ENCODE measurements at regions not wholly inside any gene's neighbourhood (a gene's known extent, or its start where the extent isn't known, plus 50 kb on each side); places are given as distances from the start of the nearest gene placed in this dataset.

DNA sequence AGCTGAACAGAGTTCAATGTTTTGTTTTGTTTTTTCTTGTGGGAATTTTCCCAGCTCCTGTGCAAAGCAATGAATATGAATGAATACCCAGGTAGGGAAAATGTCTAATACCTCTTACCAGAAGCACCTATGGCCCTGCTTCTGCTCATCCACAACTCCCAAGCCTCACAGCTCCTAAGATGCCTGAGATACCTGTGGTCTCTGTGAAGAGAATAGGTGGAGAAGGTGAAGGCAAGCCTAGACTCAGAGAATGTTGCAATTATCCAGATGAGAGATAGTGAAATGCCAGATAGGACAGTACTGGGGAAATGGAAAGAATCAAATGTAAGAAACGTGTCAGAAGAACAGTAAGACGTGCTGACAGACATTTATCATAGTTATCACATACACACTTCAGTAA lies 70.2 kb upstream of the NOCT start:
- no peaks in the 10 kb centered on the region for H3K4me1 Mint-ChIP-seq
- no peak for DNase-seq (ENCODE audit: low read depth, low spot score)
- H3K27me3 Mint-ChIP-seq (ENCODE audit: low read depth), result no peaks in the 10 kb centered on the region
- no peaks in the 10 kb centered on the region for H3K9me3 Mint-ChIP-seq
- H3K4me3 Mint-ChIP-seq, result no peak overlapping the region
- no peak for TF ChIP-seq CTCF (conservative IDR thresholded peaks at IDR 0.05)
- no peak overlapping the region for H3K27ac Mint-ChIP-seq (ENCODE audit: unreplicated experiment)
- H3K36me3 Mint-ChIP-seq (ENCODE audit: low read depth), result no peaks in the 10 kb centered on the region

- no peaks in the 10 kb centered on the region for H3K9me3 Mint-ChIP-seq
- H3K36me3 Mint-ChIP-seq (ENCODE audit: low read depth), result no peaks in the 10 kb centered on the region
- H3K27me3 Mint-ChIP-seq (ENCODE audit: low read depth), result no peaks in the 10 kb centered on the region
- TF ChIP-seq CTCF (conservative IDR thresholded peaks at IDR 0.05), result no peak
- H3K27ac Mint-ChIP-seq (ENCODE audit: unreplicated experiment), result no peak overlapping the region
- no peaks in the 10 kb centered on the region for H3K4me1 Mint-ChIP-seq
- DNase-seq (ENCODE audit: low read depth, low spot score), result no peak
- H3K4me3 Mint-ChIP-seq, result no peak overlapping the region
Measured at GRCh38 chr4:138943893-138944292, 71.7 kb upstream of the NOCT start.

DNA sequence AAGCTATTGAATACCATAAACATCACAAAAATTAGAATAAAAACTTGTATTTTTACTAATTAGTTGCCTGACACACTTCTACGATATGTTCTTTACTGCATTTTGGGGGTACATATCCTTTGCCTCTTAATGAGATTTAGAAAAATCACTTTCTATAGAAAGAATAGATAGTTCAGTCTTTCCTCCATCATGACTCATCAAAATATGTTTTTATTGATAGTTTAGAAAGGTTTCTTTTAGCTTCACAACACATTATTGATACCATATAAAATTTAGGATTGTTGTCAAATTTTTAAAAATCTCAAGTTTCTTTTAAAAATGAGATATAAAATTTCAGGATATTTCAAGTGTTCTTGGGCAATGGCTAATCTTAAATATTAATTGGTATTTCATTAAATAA lies 74.5 kb upstream of the NOCT start:
- Mint-ChIP-seq H3K4me3 (no peak overlapping the region), H3K36me3 (ENCODE audit: low read depth) (no peaks in the 10 kb centered on the region), H3K4me1 (peaks cover 17% of the 10 kb centered on the region), H3K27ac (ENCODE audit: unreplicated experiment) (no peak overlapping the region), H3K27me3 (ENCODE audit: low read depth) (no peaks in the 10 kb centered on the region), H3K9me3 (no peaks in the 10 kb centered on the region)
- TF ChIP-seq CTCF (conservative IDR thresholded peaks at IDR 0.05), result no peak
- DNase-seq (ENCODE audit: low read depth, low spot score), result no peak

GRCh38 chr4:138939960-138940359 lies 75.6 kb upstream of the NOCT start:
- Mint-ChIP-seq H3K4me1 (peaks cover 17% of the 10 kb centered on the region), H3K36me3 (ENCODE audit: low read depth) (no peaks in the 10 kb centered on the region), H3K9me3 (no peaks in the 10 kb centered on the region), H3K27ac (ENCODE audit: unreplicated experiment) (no peak overlapping the region), H3K27me3 (ENCODE audit: low read depth) (no peaks in the 10 kb centered on the region), H3K4me3 (no peak overlapping the region)
- no peak for DNase-seq (ENCODE audit: low read depth, low spot score)
- no peak for TF ChIP-seq CTCF (conservative IDR thresholded peaks at IDR 0.05)

GRCh38 chr4:138938366-138938690 lies 77.3 kb upstream of the NOCT start:
- TF ChIP-seq CTCF (conservative IDR thresholded peaks at IDR 0.05), result peak; percentile 69
- Mint-ChIP-seq H3K4me1 (peaks cover 17% of the 10 kb centered on the region), H3K9me3 (no peaks in the 10 kb centered on the region), H3K27me3 (ENCODE audit: low read depth) (no peaks in the 10 kb centered on the region), H3K4me3 (no peak overlapping the region), H3K36me3 (ENCODE audit: low read depth) (no peaks in the 10 kb centered on the region), H3K27ac (ENCODE audit: unreplicated experiment) (no peak overlapping the region)
- no peak for DNase-seq (ENCODE audit: low read depth, low spot score)

All from neural crest cell (in vitro differentiated cells).